H1 (cell line): ENCODE measurements at regions not wholly inside any gene's neighbourhood (a gene's known extent, or its start where the extent isn't known, plus 50 kb on each side); places are given as distances from the start of the nearest gene placed in this dataset.

ENCODE experiments used
- CTCF ChIA-PET: fragments of 300-600 bp; sonication (Branson Sonifier 250); formaldehyde crosslinking; loops from one replicate; lab custom pipeline; 2021; ENCODE audit not compliant: partially characterized antibody; lab: Charles Lee
- POLR2A ChIA-PET: fragments of 300-600 bp; sonication (Branson Sonifier 250); formaldehyde crosslinking; loops from one replicate; lab custom pipeline; 2021; ENCODE audit warnings: inconsistent platforms; ENCODE audit not compliant: partially characterized antibody; lab: Charles Lee
- DNase-seq, 2 experiments: peaks; one replicate each; pipeline versions ENCODE4 v3.0.0 to v3.0.0-alpha.2; 2010 to 2022; ENCODE audit warnings: low spot score in 2 of 2, low read depth in 1 of 2, mixed read lengths in 1 of 2
- FAIRE-seq: peaks from 2 replicates; lab custom pipeline; 2011; peaks lifted over from hg19 to GRCh38; lab: Jason Lieb, UNC
- H2AFZ ChIP-seq: 2 replicates; pipeline ENCODE4 v1.8.1; 2012; ENCODE audit warnings: low read length, inconsistent platforms
- H2AK5ac ChIP-seq: 2 replicates; pipeline ENCODE4 v1.6.1; 2013; ENCODE audit warnings: low read depth, low read length
- H2BK120ac ChIP-seq: replicated peaks from 2 replicates; pipeline ENCODE3; 2013; ENCODE audit warnings: low read depth, low read length, inconsistent platforms
- H2BK12ac ChIP-seq: 2 replicates; pipeline ENCODE4 v1.6.1; 2013; ENCODE audit warnings: low read depth, low read length
- H2BK15ac ChIP-seq: 2 replicates; pipeline ENCODE4 v1.6.1; 2013; ENCODE audit warnings: low read length
- H2BK20ac ChIP-seq: 2 replicates; pipeline ENCODE4 v1.6.1; 2013; ENCODE audit warnings: low read length
- H2BK5ac ChIP-seq: 2 replicates; pipeline ENCODE4 v1.6.1; 2013; ENCODE audit warnings: low read depth, low read length
- H3K14ac ChIP-seq: 2 replicates; pipeline ENCODE4 v1.6.1; 2013; ENCODE audit warnings: inconsistent platforms; ENCODE audit not compliant: insufficient read length
- H3K18ac ChIP-seq: 2 replicates; pipeline ENCODE4 v1.6.1; 2013; ENCODE audit warnings: low read length; ENCODE audit errors: extremely low read depth
- H3K23ac ChIP-seq: 2 replicates; pipeline ENCODE4 v1.6.1; 2013; ENCODE audit warnings: inconsistent platforms; ENCODE audit not compliant: insufficient read length
- H3K23me2 ChIP-seq: 2 replicates; pipeline ENCODE4 v1.6.1; 2013; ENCODE audit warnings: low read depth, low read length
- H3K27ac ChIP-seq: 2 replicates; pipeline ENCODE4 v1.6.1; 2011; ENCODE audit warnings: low read depth, low read length, inconsistent platforms
- H3K27me3 ChIP-seq, 4 experiments: replicated peaks in 1 of 4; 1 replicate in 1 of 4; 2 replicates in 3 of 4; pipeline versions ENCODE4 v1.6.1 to v1.8.1; 2011 to 2013; ENCODE audit warnings: low read length in 3 of 4, mild to moderate bottlenecking in 3 of 4, inconsistent platforms in 2 of 4, mixed read lengths in 2 of 4, moderate library complexity in 1 of 4; ENCODE audit not compliant: control insufficient read depth in 3 of 4, insufficient read depth in 3 of 4; ENCODE audit errors: extremely low read depth in 1 of 4
- H3K36me3 ChIP-seq, 4 experiments: 2 replicates each; pipeline versions ENCODE4 v1.6.1 to v1.8.1; 2011 to 2013; ENCODE audit warnings: mild to moderate bottlenecking in 4 of 4, low read length in 3 of 4, moderate library complexity in 2 of 4, control low read depth in 1 of 4, inconsistent platforms in 1 of 4; ENCODE audit not compliant: insufficient read depth in 4 of 4, control insufficient read depth in 2 of 4
- H3K4ac ChIP-seq: replicated peaks from 2 replicates; pipeline ENCODE3; 2013; ENCODE audit warnings: low read length, low read depth, mixed read lengths, inconsistent platforms; ENCODE audit not compliant: insufficient read length
- H3K4me1 ChIP-seq, 4 experiments: replicated peaks in 1 of 4; 1 replicate in 1 of 4; 2 replicates in 3 of 4; pipeline versions ENCODE4 v1.6.1 to v1.8.1; 2011 to 2013; ENCODE audit warnings: low read length in 3 of 4, inconsistent platforms in 2 of 4, mixed read lengths in 1 of 4; ENCODE audit not compliant: insufficient read depth in 4 of 4, control insufficient read depth in 3 of 4
- H3K4me2 ChIP-seq, 2 experiments: 2 replicates each; pipeline versions ENCODE4 v1.6.1 to v1.8.1; 2011 to 2013; ENCODE audit warnings: low read depth in 2 of 2, low read length in 2 of 2, control low read depth in 1 of 2, inconsistent platforms in 1 of 2, mild to moderate bottlenecking in 1 of 2; ENCODE audit not compliant: insufficient read depth in 1 of 2
- H3K4me3 ChIP-seq, 4 experiments: fragments of 200-600, 300-600 bp in 1 of 4; sonication (generic), shearing (Covaris generic), sonication (Bioruptor Twin) in 1 of 4; 2 replicates each; pipeline versions ENCODE4 v1.5.1 to v1.8.1; 2011 to 2016; ENCODE audit warnings: low read length in 4 of 4, low read depth in 3 of 4, control low read depth in 2 of 4, inconsistent platforms in 2 of 4, mild to moderate bottlenecking in 2 of 4, mixed read lengths in 1 of 4, moderate library complexity in 1 of 4; ENCODE audit not compliant: insufficient read depth in 2 of 4; ENCODE audit errors: extremely low read depth in 1 of 4
- H3K56ac ChIP-seq: replicated peaks from 2 replicates; pipeline ENCODE3; 2013; ENCODE audit warnings: low read depth, mild to moderate bottlenecking, mixed read lengths, low read length, inconsistent platforms; ENCODE audit not compliant: insufficient read length
- H3K79me1 ChIP-seq: 2 replicates; pipeline ENCODE4 v1.6.1; 2013; ENCODE audit warnings: low read depth, low read length, control low read depth
- H3K79me2 ChIP-seq, 2 experiments: 2 replicates each; pipeline versions ENCODE4 v1.6.1 to v1.8.1; 2012 to 2013; ENCODE audit warnings: low read length in 2 of 2, mild to moderate bottlenecking in 2 of 2, inconsistent platforms in 1 of 2; ENCODE audit not compliant: insufficient read depth in 2 of 2, control insufficient read depth in 1 of 2
- H3K9ac ChIP-seq, 4 experiments: replicated peaks in 1 of 4; 1 replicate in 1 of 4; 2 replicates in 3 of 4; pipeline versions ENCODE4 v1.6.1 to v1.8.1; 2011 to 2013; ENCODE audit warnings: low read depth in 3 of 4, low read length in 3 of 4, control low read depth in 2 of 4, mild to moderate bottlenecking in 2 of 4, moderate library complexity in 2 of 4, inconsistent platforms in 1 of 4; ENCODE audit errors: extremely low read depth in 1 of 4
- H3K9me3 ChIP-seq, 2 experiments: 2 replicates each; pipeline versions ENCODE4 v1.6.1 to v1.8.1; 2012 to 2013; ENCODE audit warnings: mild to moderate bottlenecking in 2 of 2, moderate library complexity in 2 of 2, control low read depth in 1 of 2, inconsistent platforms in 1 of 2, low read depth in 1 of 2, low read length in 1 of 2, mixed read lengths in 1 of 2; ENCODE audit not compliant: insufficient read depth in 2 of 2
- H4K20me1 ChIP-seq, 2 experiments: replicated peaks in 1 of 2; 2 replicates each; pipeline versions ENCODE3 to v1.8.1; 2011 to 2013; ENCODE audit warnings: inconsistent platforms in 2 of 2, low read length in 2 of 2, mild to moderate bottlenecking in 1 of 2; ENCODE audit not compliant: insufficient read depth in 2 of 2, control insufficient read depth in 1 of 2
- H4K5ac ChIP-seq: 2 replicates; pipeline ENCODE4 v1.6.1; 2013; ENCODE audit warnings: low read length, low read depth, mixed read lengths, inconsistent platforms; ENCODE audit not compliant: insufficient read length
- H4K8ac ChIP-seq: 2 replicates; pipeline ENCODE4 v1.8.0; 2013; ENCODE audit warnings: mild to moderate bottlenecking, moderate library complexity, low read length, inconsistent platforms; ENCODE audit not compliant: insufficient read depth; ENCODE audit errors: extremely low read depth
- H4K91ac ChIP-seq: replicated peaks from 2 replicates; pipeline ENCODE3; 2013; ENCODE audit warnings: low read length, mixed read lengths, inconsistent platforms; ENCODE audit not compliant: insufficient read length
- ATF2 ChIP-seq: IDR thresholded peaks from 2 replicates; pipeline ENCODE4 v1.6.1; 2012; ENCODE audit warnings: low read length, inconsistent platforms
- CREB1 ChIP-seq: IDR thresholded peaks from 2 replicates; pipeline ENCODE4 v1.6.1; 2012; ENCODE audit warnings: inconsistent platforms
- FOSL1 ChIP-seq: IDR thresholded peaks from 2 replicates; pipeline ENCODE4 v1.6.1; 2011; ENCODE audit warnings: mild to moderate bottlenecking, low read depth, low read length, moderate library complexity; ENCODE audit not compliant: insufficient read depth
- HDAC2 ChIP-seq, 2 experiments: fragments of 300-600 bp in 1 of 2; sonication (generic) in 1 of 2; IDR thresholded peaks; 2 replicates each; pipeline ENCODE4 v1.6.1; 2011 to 2012; ENCODE audit warnings: low read depth in 2 of 2, low read length in 2 of 2, mild to moderate bottlenecking in 2 of 2, moderate library complexity in 2 of 2, borderline replicate concordance in 1 of 2, inconsistent platforms in 1 of 2
- WGBS, 2 experiments: shearing (Covaris generic) in 1 of 2; methylation state at CpG; one replicate each; pipeline versions ENCODE4 v1.1.6 to v1.1.7; 2013 to 2015; ENCODE audit warnings: low lambda C conversion rate in 2 of 2, mixed read lengths in 2 of 2, inconsistent platforms in 1 of 2, low coverage in 1 of 2, missing lambda C conversion rate in 1 of 2; ENCODE audit not compliant: insufficient replicate concordance in 2 of 2, insufficient coverage in 1 of 2, insufficient read length in 1 of 2; ENCODE audit errors: extremely low coverage in 1 of 2, missing lambda C conversion rate in 1 of 2; 5-methylcytosine and 5-hydroxymethylcytosine counted together

GRCh38 chr14:86331341-86331740, 801.4 kb downstream of the FLRT2 start:
- Histone ChIP-seq H2BK5ac (no peak overlapping the region), H3K4me2 (no peak overlapping the region), H4K20me1 (no peaks in the 10 kb centered on the region), H3K23me2 (no peaks in the 10 kb centered on the region), H2BK12ac (no peak overlapping the region), H2BK15ac (no peak overlapping the region), H2BK120ac (no peak overlapping the region), H3K27me3 (no peaks in the 10 kb centered on the region), H3K18ac (no peak overlapping the region), H3K79me1 (no peaks in the 10 kb centered on the region), H3K27ac (no peak overlapping the region), H3K4me3 (no peak overlapping the region), H3K79me2 (no peaks in the 10 kb centered on the region), H3K9me3 (no peaks in the 10 kb centered on the region), H3K36me3 (no peaks in the 10 kb centered on the region), H2AFZ (no peak overlapping the region), H4K5ac (no peak overlapping the region), H4K8ac (no peak overlapping the region), H3K14ac (no peak overlapping the region), H3K4me1 (no peaks in the 10 kb centered on the region), H3K23ac (no peak overlapping the region), H3K4ac (no peak overlapping the region), H4K91ac (no peak overlapping the region), H3K56ac (no peak overlapping the region), H2BK20ac (no peak overlapping the region), H2AK5ac (no peak overlapping the region), H3K9ac (no peak overlapping the region)
- CTCF ChIA-PET: no interaction called here
- DNase-seq (no peak), FAIRE-seq (no peak)
- TF ChIP-seq FOSL1: no peak
- no peak for TF ChIP-seq CREB1
- TF ChIP-seq ATF2: no peak
- no peak for TF ChIP-seq HDAC2 (IDR thresholded peaks at IDR 0.05; ENCODE audit: borderline replicate concordance in 1 of 2, low read depth in 2 of 2, low read length in 2 of 2)
- 83% methylated on average over 3 of the region's 3 CpGs; no CpG with 5 or more reads in 1 of the 2 experiments for WGBS, 2 experiments
- POLR2A ChIA-PET: no interaction called here
